ENCODE measurements at regions not wholly inside any gene's neighbourhood (a gene's known extent, or its start where the extent isn't known, plus 50 kb on each side); places are given as distances from the start of the nearest gene placed in this dataset.
"Not testable (repeated sequence)": the region's sequence is repeated elsewhere in the genome, so short reads cannot be mapped to it uniquely, and the experiment has no call there.

DNA sequence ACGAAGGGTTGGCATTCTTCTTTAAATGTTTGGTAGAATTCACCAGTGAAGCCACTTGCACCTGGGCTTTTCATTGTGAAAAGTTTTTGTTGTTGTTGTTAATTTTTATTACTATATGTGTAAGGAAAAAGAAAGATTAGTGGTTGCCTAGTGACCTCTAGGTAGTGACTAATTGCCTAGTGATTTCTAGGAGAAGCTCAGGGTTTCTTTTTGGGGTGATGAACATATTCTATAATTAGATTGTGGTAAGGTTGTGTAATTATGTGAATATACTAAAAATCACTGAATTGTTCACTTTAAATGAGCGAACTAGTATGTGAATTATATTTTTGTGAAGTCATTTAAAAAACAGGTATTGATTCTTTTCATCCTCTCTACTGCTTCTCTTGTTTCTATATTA is 123.8 kb upstream of the TMEM170B start:
- H3K4me3 ChIP-seq (ENCODE audit: low read length): no peak overlapping the region
- TF ChIP-seq ZNF274 (IDR thresholded peaks at IDR 0.05; ENCODE audit: low read depth, low read length): no peak

DNA sequence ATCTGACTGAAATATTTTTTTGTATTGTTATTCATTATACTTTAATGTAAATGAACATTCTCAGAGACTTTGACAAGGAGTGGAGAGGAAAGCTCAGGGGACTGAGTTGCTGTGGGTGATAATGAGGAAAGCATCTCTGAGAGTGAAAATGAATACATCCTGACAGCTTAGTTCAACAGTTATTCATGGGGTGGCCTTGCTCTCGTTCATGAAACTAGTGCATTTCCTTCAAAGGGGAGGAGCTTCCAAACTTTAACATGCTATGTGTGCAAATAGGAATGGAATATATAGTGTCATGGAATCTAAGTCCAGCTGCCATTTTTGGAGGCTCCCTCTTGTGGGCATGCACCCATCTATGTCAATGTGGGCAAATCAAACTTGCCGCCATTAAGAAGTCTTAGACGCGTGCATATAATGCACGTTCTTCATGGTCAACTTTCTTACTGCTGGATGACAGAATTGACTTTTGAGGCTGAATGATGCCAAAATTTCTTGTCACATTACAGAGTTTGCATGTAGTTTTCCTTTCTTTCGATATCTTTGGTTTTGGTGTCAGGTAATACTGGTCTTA is 124.3 kb upstream of the TMEM170B start:
- no peak for TF ChIP-seq ZNF274 (IDR thresholded peaks at IDR 0.05; ENCODE audit: low read depth, low read length)
- H3K4me3 ChIP-seq (ENCODE audit: low read length): no peak overlapping the region

DNA sequence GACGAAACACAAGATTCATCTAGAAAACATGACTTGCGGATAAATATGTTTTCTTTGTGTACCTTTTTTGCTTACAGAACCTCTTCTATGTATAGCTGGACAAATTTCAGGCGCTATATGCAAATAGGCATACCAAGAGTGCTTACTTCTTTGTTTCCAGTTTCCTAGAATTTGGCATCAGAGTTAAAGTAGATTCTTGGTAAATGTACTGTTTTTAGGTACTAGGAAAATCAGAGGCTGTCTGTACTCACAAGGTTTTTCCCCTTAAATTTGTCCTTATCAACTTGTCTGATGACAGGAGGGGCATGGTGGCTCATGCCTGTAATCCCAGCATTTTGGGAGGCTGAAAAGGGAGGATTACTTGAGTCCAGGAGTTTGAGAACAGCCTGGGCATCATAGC is 124.9 kb upstream of the TMEM170B start:
- no peak for TF ChIP-seq ZNF274 (IDR thresholded peaks at IDR 0.05; ENCODE audit: low read depth, low read length)
- H3K4me3 ChIP-seq (ENCODE audit: low read length): no peak overlapping the region

DNA sequence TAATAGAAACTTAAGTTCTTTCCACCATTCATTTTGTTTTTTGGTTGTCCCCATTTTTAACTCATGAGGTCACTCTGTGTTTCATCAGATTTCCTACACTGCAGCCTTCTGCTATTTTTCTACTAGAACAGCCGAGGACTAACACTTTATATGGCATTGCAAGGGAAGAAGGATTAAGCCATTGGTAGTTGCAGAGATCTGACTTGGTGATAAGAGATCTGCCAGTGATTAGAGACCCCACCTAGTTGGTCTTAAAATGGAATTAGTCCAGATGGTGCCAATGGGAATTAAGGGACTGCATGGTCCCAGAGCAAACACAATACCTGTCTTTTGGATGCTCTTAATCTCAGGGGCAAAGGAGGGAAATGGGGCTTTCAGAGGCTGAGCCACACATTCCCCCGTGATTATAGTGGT is 125.5 kb upstream of the TMEM170B start:
- H3K4me3 ChIP-seq (ENCODE audit: low read length): no peak overlapping the region; the same call in 1 of the 2 replicates
- no peak for TF ChIP-seq ZNF274 (IDR thresholded peaks at IDR 0.05; ENCODE audit: low read depth, low read length)

DNA sequence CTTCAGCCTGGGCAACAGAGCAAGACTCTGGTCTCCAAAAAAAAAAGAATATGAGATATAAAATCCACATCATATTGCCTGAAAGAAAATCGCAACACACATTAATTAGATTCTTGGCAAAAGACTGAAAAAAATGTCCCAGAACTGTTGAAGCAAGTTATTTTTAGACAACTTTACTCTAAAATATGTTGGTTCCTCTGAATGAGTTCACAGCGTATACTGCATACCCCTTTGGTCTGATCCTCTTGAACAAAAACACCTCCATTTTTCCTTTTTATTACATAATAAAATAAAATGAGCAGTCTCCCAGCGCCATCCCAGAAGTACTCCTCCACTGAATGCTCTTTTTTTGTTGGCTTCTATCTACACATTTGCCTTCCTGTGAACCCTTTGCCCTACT is 126.0 kb upstream of the TMEM170B start:
- no peak for TF ChIP-seq ZNF274 (IDR thresholded peaks at IDR 0.05; ENCODE audit: low read depth, low read length)
- no peak overlapping the region for H3K4me3 ChIP-seq (ENCODE audit: low read length)

DNA sequence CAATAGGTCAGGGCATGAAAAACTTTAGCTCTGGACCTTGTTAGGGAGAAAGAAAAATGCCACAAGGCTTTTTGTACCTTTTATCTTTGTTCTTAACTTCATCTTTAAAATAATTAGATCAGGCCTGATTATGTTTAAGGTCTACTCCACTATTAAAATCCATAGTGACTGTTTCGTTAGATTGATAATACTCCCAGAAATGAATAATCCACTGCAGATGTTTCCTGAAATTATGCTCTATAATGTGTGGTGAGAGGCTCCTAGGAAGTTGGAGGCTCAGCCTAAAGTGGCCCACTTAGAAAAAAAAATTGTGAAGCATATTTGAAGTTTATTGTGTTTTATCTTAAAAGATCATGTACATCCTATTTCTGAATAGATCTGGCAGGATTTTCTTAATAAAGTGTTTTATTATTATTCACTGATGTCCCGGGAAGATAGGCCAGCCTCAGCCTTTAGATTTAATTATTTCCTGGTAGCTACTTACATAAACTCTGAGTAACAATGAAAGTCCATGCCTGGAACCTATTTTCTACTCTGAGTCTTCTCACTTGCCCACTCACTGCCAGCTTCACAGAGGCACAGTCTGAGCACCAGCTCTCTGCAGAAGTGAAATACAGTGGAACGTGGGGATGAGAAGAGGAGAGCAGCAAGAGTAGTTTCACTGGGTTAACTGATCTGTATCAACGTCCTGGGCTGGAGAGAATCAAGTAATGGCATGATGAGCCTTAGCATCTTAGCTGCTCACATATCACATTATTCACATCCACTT is 126.8 kb upstream of the TMEM170B start:
- no peak overlapping the region for H3K4me3 ChIP-seq (ENCODE audit: low read length)
- no peak for TF ChIP-seq ZNF274 (IDR thresholded peaks at IDR 0.05; ENCODE audit: low read depth, low read length)

DNA sequence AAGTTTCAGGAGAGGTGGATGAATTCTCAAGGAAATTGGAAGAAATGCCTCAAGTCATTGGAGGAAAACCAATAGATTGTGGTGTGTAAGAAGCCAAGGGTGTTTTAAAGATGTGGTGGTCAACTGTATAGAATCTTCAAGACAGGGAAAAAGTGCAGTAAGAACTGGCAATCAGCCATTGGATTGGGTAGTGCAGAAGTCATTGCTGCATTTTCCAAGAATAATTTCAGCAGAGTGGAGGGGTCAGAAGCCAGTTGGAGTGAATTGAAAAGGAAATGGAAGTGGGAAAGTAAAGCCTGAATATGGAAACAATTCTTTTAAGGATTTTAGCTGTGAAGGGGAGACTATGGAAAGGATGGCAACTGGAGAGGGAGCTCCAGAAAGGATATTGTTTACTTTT is 128.2 kb upstream of the TMEM170B start:
- H3K4me3 ChIP-seq (ENCODE audit: low read length): no peak overlapping the region
- no peak for TF ChIP-seq ZNF274 (IDR thresholded peaks at IDR 0.05; ENCODE audit: low read depth, low read length)

DNA sequence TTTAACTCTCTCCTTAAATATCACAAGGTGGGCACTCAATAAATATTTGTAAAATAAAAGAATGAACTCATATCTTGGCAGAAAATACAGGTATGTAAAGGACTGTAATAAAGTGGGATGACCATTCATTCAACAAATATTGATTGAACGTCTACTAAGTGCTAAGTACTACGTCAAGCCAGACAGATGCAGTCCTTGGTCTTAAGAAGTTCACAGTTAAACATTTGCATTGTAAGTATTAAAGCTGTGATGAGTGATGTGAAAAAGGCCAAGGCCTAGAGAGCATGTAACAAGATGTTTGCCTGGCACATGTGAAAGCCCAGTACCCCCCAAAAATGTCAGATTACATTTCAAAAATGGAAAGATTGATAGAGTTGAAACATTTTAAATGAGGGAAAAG is 130.1 kb upstream of the TMEM170B start:
- no peak overlapping the region for H3K4me3 ChIP-seq (ENCODE audit: low read length)
- no peak for TF ChIP-seq ZNF274 (IDR thresholded peaks at IDR 0.05; ENCODE audit: low read depth, low read length)

DNA sequence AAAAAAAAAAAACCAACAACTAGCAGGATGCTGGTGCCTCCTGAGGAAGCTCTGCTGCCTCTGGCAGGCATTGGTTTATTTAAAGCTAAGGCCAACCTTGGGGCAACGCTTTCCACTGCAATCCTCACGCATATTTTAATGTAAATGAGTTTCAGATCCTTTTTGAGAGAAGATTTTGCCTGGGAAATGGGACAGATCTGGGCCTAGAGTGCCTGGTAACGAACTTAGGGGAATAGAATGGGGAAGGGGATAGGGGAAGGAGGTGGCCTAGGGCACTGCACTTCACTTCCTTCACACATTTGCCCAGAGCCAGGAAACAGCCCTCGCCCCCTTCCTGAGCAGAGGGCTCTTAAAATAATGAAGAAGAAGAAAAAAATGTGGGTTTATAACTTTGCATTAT is 132.7 kb upstream of the TMEM170B start:
- no peak for TF ChIP-seq ZNF274 (IDR thresholded peaks at IDR 0.05; ENCODE audit: low read depth, low read length)
- no peak overlapping the region; the same call in 1 of the 2 replicates for H3K4me3 ChIP-seq (ENCODE audit: low read length)

DNA sequence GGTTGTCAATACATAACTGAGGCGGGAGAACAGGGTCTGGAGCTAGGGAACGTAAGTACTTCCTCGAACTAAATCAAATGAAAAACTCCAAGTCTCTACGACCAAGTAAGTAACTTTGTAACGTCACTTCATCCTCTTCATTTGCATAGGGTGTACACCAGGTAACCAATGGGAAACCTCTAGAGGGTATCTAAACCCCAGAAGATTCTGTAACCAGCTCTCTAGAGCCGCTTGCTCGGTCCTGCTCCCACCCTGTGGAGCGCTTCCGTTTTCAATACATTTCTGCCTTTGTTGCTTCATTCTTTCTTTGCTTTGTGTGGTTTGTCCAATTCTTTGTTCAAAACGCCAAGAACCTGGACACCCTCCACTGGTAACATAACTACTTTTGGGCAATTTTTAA is 133.5 kb upstream of the TMEM170B start:
- no peak for TF ChIP-seq ZNF274 (IDR thresholded peaks at IDR 0.05; ENCODE audit: low read depth, low read length)

DNA sequence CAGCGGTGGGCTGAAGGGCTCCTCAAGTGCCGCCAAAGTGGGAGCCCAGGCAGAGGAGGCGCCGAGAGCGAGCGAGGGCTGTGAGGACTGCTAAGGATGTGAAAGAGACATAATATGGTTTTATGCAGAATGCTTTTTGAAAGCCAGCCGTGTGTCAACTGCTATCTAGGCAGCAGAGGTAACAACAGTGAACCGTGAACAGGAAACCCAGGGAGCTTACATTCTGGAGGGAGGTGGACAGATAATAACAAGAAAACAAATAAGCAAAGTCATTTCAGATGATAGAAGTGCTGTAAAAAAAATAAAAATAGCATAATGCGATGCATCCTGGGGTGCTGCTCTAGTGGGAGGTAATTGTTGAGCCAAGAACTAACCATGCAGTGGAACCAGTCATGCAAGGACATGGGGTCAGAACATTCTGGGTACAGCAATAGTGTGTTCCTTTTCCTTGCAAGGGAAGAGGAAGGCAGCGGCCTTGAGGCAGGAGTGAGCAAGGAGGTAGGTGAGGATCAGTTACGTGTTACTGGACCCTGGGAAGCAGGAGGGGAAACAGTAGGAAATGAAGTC is 134.4 kb upstream of the TMEM170B start:
- no peak for TF ChIP-seq ZNF274 (IDR thresholded peaks at IDR 0.05; ENCODE audit: low read depth, low read length)
- no peak overlapping the region for H3K4me3 ChIP-seq (ENCODE audit: low read length)

More for the DNA sequence above, 133.5 kb upstream of the TMEM170B start:
- no peak overlapping the region for H3K4me3 ChIP-seq (ENCODE audit: low read length)

DNA sequence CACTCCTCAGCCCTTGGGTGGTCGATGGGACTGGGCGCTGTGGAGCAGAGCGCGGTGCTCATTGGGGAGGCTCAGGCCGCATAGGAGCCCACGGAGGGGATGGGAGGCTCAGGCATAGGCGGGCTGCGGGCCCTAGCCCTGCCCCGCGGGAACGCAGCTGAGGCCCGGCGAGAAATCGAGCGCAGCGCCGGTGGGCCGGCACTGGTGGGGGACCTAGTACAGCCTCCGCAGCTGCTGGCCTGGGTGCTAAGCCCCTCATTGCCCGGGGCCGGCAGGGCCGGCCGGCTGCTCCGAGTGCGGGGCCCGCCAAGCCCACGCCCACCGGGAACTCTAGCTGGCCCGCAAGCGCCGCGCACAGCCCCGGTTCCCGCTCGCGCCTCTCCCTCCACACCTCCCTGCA is 135.0 kb upstream of the TMEM170B start:
- not testable (repeated sequence) for H3K4me3 ChIP-seq (ENCODE audit: low read length)

DNA sequence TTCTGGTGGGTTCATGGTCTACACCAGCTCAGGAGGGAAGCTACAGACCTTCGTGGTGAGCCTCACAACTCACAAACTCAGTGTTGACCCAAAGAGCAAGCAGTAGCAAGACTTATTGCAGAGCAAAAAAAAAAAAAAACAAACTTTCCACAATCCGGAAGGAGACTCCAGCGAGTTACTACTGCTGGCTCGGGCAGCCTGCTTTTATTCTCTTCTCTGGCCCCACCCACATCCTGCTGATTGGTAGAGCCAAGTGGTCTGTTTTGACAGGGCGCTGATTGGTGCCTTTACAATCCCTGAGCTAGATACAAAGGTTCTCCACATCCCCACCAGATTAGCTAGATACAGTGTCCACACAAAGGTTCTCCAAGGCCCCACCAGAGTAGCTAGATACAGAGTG is 135.6 kb upstream of the TMEM170B start:
- not testable (repeated sequence) for H3K4me3 ChIP-seq (ENCODE audit: low read length)

DNA sequence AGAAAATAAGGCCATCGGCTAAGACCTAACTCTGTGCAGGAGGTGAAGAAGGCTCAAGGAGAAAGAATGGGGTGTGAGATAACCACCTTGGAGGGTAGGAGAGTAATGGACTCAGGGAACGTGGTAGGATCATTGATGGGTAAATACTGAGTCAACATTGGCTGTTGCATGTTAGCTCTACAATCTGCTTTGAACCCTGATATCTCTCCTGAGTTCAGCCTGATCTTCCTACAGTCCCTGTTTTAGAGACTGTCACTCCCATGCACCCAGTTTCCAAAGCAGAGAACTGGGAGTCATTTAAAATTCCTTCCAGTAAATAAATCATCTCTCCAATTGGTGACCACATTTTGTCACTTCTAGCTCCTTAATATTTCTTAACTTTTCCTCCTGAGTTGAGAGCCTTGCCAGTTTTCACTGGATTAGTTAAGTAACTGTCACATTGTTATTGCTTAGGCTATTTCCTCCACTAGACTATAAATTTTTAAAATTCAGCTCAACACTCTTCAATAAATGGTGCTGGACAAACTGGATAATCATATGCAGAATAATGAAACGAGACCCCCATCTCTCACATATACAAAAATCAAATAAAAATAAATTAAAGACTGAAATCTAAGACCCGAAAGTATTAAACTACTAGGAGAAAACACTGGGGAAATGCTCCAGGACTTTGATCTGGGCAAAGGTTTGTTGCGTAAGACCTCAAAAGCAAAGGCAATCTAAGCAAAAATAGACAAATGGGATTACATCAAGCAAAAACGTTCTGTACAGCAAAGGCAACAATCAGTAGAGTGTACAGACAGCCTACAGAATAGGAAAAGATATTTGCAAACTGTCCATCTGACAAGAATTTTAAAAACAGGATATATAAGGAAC is 138.9 kb upstream of the TMEM170B start:
- no peak for TF ChIP-seq ZNF274 (IDR thresholded peaks at IDR 0.05; ENCODE audit: low read depth, low read length)
- no peak overlapping the region for H3K4me3 ChIP-seq (ENCODE audit: low read length)
